Activated T-cell treated with anti-CD3 and anti-CD28 coated beads, Interleukin-2, amount 50 U/mL, for 72 hours (primary cell): ENCODE measurements at regions not wholly inside any gene's neighbourhood (a gene's known extent, or its start where the extent isn't known, plus 50 kb on each side); places are given as distances from the start of the nearest gene placed in this dataset.

Source experiments
- ATAC-seq, 2 donors: fragments of 150-1000 bp; cut with Tn5 transposase; replicated peaks in 1 of 2; 2 replicates each; pipeline ENCODE4 v1.10.0; 2021; ENCODE audit warnings: moderate library complexity in 2 of 2, mild to moderate bottlenecking in 1 of 2
- DNase-seq, 2 donors: peaks; one replicate each; pipeline ENCODE4 v3.0.0; 2021 to 2022; ENCODE audit warnings: mixed read lengths in 1 of 2
- H3K27ac Mint-ChIP-seq: one replicate; pipeline ENCODE4 v1.8.0; 2022; ENCODE audit warnings: mild to moderate bottlenecking, moderate library complexity, mixed read lengths
- H3K27me3 Mint-ChIP-seq: one replicate; pipeline ENCODE4 v1.8.0; 2022; ENCODE audit warnings: low read depth, mixed read lengths
- H3K36me3 Mint-ChIP-seq, 2 donors: one replicate each; pipeline ENCODE4 v1.8.0; 2022; ENCODE audit warnings: mixed read lengths in 2 of 2, mild to moderate bottlenecking in 1 of 2; ENCODE audit not compliant: insufficient read depth in 2 of 2
- H3K4me1 Mint-ChIP-seq: one replicate; pipeline ENCODE4 v1.8.0; 2022; ENCODE audit warnings: low read depth, mixed read lengths
- H3K4me3 Mint-ChIP-seq, 2 donors: one replicate each; pipeline ENCODE4 v1.8.0; 2022; ENCODE audit warnings: mild to moderate bottlenecking in 2 of 2, mixed read lengths in 2 of 2, moderate library complexity in 2 of 2
- H3K9me3 Mint-ChIP-seq, 2 donors: one replicate each; pipeline ENCODE4 v1.8.0; 2022; ENCODE audit warnings: mixed read lengths in 2 of 2

DNA sequence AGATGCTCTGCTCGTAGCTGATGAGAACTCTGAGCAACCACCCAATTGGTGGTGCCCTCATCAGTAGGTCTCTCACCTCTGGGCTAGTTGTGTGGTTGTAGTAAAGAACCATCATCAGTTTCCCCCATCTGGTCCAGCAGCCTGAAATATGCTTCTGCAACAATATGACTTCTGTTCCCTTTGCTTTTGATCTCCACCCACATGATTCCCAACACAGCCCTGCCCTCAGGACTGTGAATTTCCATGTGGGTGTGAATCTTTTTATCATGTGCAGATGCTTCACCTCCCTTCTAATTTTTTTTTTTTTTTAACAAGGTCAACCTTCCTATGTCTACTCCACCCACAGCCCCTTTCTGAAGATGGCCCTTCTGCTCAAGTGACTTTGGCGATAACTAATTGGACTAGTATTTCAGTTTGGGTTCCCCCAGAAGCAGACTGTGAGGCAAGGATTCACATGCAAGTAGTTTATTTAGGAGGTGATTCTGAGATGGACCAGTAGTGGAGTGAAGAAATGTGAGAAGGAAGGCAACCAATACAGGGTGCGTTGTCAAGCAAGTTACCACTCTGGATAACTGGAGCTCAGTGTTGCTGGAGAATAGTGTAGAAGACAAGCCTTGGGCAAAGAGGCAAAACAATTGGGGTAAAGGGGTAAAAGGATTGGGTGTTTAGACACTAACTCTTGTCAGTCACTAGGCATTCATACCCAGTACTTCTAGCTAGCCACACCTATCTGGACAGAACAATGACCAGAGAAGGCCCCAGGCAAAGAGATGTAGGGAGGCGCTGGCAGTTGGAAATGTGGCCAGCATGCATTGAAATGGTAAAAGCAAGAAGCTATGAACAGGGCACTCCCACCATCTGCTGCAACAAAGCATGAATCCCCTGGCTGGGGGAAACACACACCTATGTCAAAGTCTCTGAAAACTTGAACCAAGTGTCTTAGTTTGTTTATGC is 466.2 kb downstream of the BCOR start:
- peak overlapping the region; percentile 63 for H3K27ac Mint-ChIP-seq
- no peaks in the 10 kb centered on the region for H3K9me3 Mint-ChIP-seq
- no peaks in the 10 kb centered on the region for H3K36me3 Mint-ChIP-seq
- peaks cover 31% of the 10 kb centered on the region for H3K4me1 Mint-ChIP-seq
- DNase-seq (no peak), ATAC-seq (no peak)
- H3K4me3 Mint-ChIP-seq = peak overlapping the region in 1 of 2 donors; percentile 8
- H3K27me3 Mint-ChIP-seq = no peaks in the 10 kb centered on the region

DNA sequence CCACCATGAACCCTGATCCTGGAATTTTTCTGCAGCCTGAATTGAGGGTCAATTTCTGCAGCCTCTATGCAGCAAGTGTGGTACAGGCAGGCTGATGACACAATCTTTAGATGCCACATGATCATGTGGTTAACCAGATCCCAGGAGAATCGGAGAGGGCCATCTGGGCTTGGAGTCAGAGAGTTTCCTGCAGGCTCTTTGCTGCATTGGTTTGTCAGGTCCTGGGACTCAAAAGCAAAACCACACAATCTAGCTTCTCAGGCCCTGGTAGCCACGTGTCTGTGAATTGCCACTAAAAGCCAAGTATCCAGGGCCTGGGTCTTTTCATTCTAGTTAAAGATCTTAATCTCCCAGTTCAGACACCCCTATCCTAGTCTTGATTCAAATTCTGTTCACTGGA is 464.5 kb downstream of the BCOR start:
- no peak overlapping the region for H3K27ac Mint-ChIP-seq
- DNase-seq = no peak
- H3K27me3 Mint-ChIP-seq = no peaks in the 10 kb centered on the region
- no peak for ATAC-seq
- peaks cover 21% of the 10 kb centered on the region for H3K4me1 Mint-ChIP-seq
- H3K4me3 Mint-ChIP-seq = no peak overlapping the region
- no peaks in the 10 kb centered on the region for H3K9me3 Mint-ChIP-seq
- no peaks in the 10 kb centered on the region for H3K36me3 Mint-ChIP-seq

DNA sequence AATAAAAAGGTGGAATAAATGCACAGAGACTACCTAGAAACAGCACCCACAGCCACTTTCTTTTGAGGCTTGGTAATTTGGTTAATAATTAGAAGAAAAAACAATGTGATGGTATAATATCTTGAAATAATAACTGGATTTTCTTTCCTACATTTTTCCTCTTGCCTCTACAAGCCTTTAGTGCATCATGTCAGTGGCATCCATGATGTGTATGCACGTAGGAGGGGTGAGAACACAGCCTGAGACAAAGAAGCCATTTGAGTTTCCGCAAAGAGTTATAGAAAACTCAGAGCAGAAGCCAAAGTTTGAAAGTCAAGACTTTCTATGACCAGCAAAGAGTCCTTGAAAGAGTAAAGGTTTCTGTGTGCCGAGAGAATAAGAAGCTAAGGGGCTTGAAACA is 461.3 kb downstream of the BCOR start:
- Mint-ChIP-seq H3K4me3 (no peak overlapping the region), H3K36me3 (no peaks in the 10 kb centered on the region), H3K9me3 (peaks cover 0 to 2% of the 10 kb centered on the region in 2 donors), H3K4me1 (no peaks in the 10 kb centered on the region), H3K27me3 (no peaks in the 10 kb centered on the region), H3K27ac (no peak overlapping the region)
- ATAC-seq (no peak), DNase-seq (no peak)

DNA sequence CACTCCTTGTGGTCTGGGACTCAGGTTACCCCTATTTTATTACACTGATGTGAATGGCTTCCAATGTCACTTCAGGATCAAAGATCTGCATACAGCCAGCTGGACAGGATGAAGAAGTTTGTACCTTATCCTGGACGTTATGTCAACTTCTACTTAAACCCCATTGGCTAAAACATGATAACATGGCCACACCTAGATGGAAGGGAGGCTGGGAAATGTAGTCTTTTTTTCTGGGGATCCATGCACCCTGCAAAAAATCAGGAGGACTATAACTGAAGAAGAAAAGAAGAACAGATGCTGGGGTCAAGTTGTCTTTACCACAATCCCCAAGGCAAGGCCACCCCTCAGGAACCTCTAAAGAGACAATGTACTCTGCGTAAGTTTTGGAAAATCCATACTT is 459.2 kb downstream of the BCOR start:
- peaks cover 0 to 2% of the 10 kb centered on the region in 2 donors for H3K9me3 Mint-ChIP-seq
- ATAC-seq (no peak), DNase-seq (no peak)
- no peak overlapping the region for H3K4me3 Mint-ChIP-seq
- H3K27me3 Mint-ChIP-seq = peaks cover 17% of the 10 kb centered on the region
- H3K4me1 Mint-ChIP-seq = peaks cover 6% of the 10 kb centered on the region
- no peaks in the 10 kb centered on the region for H3K36me3 Mint-ChIP-seq
- H3K27ac Mint-ChIP-seq = no peak overlapping the region

DNA sequence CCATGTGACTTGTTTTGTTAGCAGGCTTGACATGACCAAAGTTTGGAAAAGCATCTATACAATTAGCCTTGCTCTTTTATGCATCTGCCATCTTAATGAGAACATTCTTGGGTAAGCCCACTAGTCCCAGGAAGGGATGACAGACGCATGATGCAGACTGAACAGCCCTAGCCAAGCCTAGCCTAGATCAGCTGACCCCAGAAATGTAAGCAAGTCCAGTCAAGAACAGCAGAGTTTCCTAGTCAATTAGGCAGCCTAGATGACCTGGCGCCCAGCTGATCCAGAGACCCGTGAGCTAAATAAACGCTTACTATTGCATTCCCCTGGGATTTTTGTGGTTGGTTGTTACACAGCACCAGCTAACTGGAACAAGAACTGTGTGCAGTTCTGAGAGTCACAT is 457.9 kb downstream of the BCOR start:
- H3K4me3 Mint-ChIP-seq = no peak overlapping the region
- H3K9me3 Mint-ChIP-seq = peaks cover 0 to 2% of the 10 kb centered on the region in 2 donors
- H3K27ac Mint-ChIP-seq = no peak overlapping the region
- H3K4me1 Mint-ChIP-seq = peaks cover 9% of the 10 kb centered on the region
- H3K36me3 Mint-ChIP-seq = no peaks in the 10 kb centered on the region
- no peak for DNase-seq
- no peak for ATAC-seq
- peaks cover 17% of the 10 kb centered on the region for H3K27me3 Mint-ChIP-seq

DNA sequence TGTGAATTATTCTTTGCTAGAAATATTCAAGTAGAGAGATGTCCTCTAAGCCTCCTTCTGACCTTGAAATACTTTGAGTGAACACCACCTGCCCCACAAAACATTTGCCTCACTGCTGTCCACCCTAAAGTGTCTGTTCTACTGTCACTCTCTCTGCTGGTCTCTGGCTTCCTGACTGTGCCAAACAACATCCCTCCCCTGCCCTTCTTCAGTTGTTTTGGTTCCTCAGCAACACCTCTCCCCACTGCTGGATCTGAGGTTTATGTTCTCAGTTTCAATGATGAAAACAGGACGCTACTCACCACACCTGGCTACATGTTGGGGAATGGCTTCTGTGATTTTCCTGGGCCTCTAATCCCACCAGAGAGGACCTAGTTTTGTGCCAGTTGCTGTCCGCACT is 456.9 kb downstream of the BCOR start:
- peaks cover 0 to 1% of the 10 kb centered on the region in 2 donors for H3K36me3 Mint-ChIP-seq
- no peak for ATAC-seq
- H3K4me3 Mint-ChIP-seq = no peak overlapping the region
- H3K4me1 Mint-ChIP-seq = peaks cover 9% of the 10 kb centered on the region
- H3K27ac Mint-ChIP-seq = no peak overlapping the region
- peaks cover 17% of the 10 kb centered on the region for H3K27me3 Mint-ChIP-seq
- H3K9me3 Mint-ChIP-seq = peaks cover 0 to 2% of the 10 kb centered on the region in 2 donors
- DNase-seq = no peak

DNA sequence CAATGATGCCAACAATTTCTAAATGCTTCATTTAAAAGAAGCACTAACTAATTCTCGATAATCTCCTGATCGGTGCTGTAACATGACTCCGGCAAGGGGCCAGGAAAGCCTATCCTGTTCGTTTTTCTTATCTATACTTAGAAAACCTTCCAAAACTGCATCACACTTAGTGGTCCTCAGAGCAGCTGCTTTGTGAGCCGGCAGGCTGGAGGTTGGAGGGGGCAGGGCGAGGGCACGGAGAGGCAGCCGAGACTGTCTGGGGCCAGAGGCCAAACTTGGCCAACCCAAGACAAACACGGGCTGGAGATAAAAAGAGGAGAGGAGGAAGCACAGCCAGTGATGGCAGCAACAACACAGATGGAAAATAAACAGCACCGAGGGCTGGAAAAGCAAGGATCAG is 455.7 kb downstream of the BCOR start:
- no peak overlapping the region for H3K27ac Mint-ChIP-seq
- peaks cover 17% of the 10 kb centered on the region for H3K27me3 Mint-ChIP-seq
- peaks cover 9% of the 10 kb centered on the region for H3K4me1 Mint-ChIP-seq
- no peak for DNase-seq
- H3K36me3 Mint-ChIP-seq = peaks cover 0 to 1% of the 10 kb centered on the region in 2 donors
- peaks cover 0 to 2% of the 10 kb centered on the region in 2 donors for H3K9me3 Mint-ChIP-seq
- no peak overlapping the region for H3K4me3 Mint-ChIP-seq
- no peak for ATAC-seq

DNA sequence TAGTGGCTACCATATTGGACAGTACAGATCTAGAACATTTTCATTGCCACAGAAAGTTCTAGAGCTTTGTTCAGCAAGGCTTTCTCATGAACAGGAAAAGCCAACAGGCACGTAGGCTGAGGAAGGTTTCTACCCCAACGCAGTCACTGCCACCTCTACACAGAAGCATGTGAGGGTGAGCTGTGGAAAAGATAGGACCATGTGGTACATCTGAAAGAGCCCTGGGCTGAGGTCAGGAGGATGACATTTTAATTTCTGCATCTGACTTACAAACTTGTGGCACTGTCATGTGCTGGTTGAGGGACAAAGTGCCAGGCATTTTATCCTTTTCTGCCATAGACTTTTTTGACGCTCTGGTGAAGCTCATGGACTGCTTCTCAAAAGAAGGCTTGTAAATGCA is 454.2 kb downstream of the BCOR start:
- Mint-ChIP-seq H3K4me3 (no peak overlapping the region), H3K4me1 (peaks cover 9% of the 10 kb centered on the region)

DNA sequence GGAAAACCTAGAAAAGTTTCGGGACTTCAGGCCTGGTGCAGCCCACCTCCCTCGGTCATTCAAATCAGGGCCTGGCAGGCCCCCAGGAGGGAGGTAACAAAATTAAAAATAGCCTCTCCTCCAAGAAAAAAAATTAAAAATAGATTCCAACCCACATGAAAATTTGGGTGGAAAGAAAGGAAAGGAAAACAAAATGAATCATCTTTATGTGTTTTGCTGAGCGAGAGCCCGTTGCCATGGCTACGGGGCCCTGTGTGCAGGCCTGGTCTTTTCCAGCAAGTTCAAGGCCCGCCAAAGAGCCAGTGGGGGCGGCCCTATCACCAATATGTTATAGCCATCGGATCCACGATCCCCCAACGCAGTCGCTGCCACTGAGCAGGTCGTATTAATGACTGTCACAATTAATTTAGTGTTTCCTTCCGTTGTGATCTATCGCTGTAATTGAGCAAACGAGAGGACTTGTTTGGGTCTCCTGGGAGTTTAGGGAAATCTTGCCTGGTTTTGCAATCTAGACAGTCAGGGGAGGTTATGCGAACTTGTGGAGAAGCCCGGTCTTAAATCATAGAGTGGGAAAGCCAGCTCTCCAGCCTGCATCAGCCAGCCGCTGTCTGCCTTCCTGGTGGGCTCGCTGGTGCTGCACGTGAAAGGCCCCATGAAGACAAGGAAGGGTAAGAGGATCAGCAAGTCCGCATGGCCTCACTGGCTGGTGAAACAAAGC is 452.4 kb downstream of the BCOR start:
- DNase-seq (peak; percentile 6 to 7), ATAC-seq (no peak)
- Mint-ChIP-seq H3K27ac (no peak overlapping the region), H3K27me3 (peaks cover 22% of the 10 kb centered on the region), H3K4me3 (no peak overlapping the region), H3K4me1 (peaks cover 9% of the 10 kb centered on the region), H3K9me3 (peaks cover 0 to 3% of the 10 kb centered on the region in 2 donors), H3K36me3 (peaks cover 0 to 4% of the 10 kb centered on the region in 2 donors)

More for the DNA sequence above, 454.2 kb downstream of the BCOR start:
- H3K9me3 Mint-ChIP-seq = peaks cover 0 to 5% of the 10 kb centered on the region in 2 donors
- H3K27me3 Mint-ChIP-seq = peaks cover 22% of the 10 kb centered on the region
- peaks cover 0 to 4% of the 10 kb centered on the region in 2 donors for H3K36me3 Mint-ChIP-seq
- no peak overlapping the region for H3K27ac Mint-ChIP-seq
- no peak for DNase-seq
- ATAC-seq = peak in 1 of 2 donors; percentile 39

DNA sequence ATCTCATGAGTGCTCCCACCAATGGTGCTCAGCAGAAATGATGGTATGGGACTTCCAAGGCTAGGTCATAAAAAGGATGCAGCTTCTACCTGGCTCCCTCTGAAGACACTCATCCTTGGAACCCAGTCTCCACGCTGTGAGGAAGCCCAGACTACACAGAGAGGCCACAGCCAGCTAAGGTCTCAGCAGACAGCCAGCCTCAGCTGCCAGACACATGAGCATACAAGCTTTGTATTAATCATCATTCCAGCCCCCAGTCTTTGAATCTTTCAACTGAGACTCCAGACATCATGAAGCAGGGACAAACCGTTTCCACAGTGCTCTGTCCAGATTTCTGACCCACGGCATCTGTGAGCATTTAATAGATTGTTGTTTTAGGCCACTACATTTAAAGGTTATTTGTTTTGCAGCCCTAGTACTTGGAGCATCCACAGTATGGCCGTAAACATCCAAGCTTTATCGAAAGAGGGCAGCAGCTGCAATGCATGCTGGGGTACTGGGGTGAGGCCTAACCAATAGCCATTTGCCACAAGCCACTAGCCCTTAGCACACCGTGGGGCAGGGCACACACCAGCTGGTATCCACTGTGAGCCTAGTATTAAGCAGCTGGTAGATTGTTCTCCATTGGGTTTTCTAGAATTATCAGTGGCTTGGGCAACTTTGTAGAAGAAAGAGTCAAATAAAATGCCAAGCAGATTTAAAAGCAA is 449.1 kb downstream of the BCOR start:
- ATAC-seq = no peak
- Mint-ChIP-seq H3K27ac (no peak overlapping the region), H3K4me1 (peaks cover 6% of the 10 kb centered on the region), H3K27me3 (peaks cover 31% of the 10 kb centered on the region), H3K9me3 (peaks cover 0 to 3% of the 10 kb centered on the region in 2 donors), H3K4me3 (no peak overlapping the region), H3K36me3 (peaks cover 0 to 4% of the 10 kb centered on the region in 2 donors)
- no peak for DNase-seq

DNA sequence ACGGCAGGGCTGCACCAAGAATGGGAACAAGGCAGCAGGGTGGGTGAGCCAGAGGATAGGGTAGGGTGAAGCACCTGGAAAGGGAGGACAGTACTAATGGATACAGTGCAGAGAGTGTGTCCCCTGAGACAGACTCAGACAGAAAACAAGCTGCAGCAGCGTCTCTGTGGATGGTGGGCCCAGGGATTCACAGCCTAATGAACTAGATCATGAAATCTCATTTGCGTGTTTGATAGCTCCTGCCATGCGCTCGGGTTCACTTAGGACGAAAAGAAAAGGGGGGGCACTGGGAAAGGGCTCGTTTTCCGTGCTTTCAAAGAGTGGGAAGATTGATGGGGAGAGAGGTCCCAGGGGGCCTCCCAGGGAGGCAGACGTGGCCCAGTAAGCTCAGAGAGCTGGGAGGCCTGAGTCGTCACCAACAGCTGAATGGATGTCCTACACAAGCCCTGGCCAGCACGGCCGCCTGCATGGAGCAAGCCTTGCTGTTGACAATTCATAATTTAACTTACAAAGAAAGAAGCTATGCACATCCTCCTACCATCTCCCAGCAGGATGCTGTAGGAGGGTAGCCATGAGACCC is 446.9 kb downstream of the BCOR start:
- Mint-ChIP-seq H3K9me3 (peaks cover 0 to 3% of the 10 kb centered on the region in 2 donors), H3K36me3 (peaks cover 0 to 2% of the 10 kb centered on the region in 2 donors), H3K4me3 (no peak overlapping the region), H3K27ac (no peak overlapping the region), H3K27me3 (peaks cover 46% of the 10 kb centered on the region), H3K4me1 (peaks cover 13% of the 10 kb centered on the region)
- ATAC-seq (no peak), DNase-seq (no peak)

DNA sequence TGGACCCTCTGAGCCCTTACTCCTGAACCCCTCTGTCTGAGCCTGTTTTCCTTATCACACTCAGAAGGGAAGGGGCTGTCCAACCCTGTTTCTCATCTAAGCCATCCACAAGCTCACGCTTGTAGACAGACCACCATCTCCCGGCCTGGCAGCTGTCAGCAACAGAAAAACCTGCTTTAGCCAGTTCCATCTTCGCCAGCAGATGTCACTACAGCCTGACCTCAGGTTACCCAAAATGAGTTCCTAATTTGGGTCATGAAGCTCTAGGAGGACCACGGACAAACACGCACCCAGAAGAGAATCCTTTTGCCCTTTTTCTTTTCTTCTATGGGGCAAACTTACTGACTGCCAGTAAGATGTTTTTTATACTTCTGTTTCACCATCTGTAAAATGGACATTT is 445.4 kb downstream of the BCOR start:
- Mint-ChIP-seq H3K4me1 (peaks cover 13% of the 10 kb centered on the region), H3K27me3 (peaks cover 50% of the 10 kb centered on the region), H3K9me3 (peaks cover 0 to under 1% of the 10 kb centered on the region in 2 donors), H3K36me3 (peaks cover 0 to under 1% of the 10 kb centered on the region in 2 donors), H3K4me3 (no peak overlapping the region), H3K27ac (no peak overlapping the region)
- peak; percentile 12 to 36 for DNase-seq
- ATAC-seq = peak in 1 of 2 donors; percentile 36
